ENCODE measurements at regions not wholly inside any gene's neighbourhood (a gene's known extent, or its start where the extent isn't known, plus 50 kb on each side); places are given as distances from the start of the nearest gene placed in this dataset.

GRCh38 chr2:194100201-194100600 is 1556.8 kb upstream of the SLC39A10 start:
- TF ChIP-seq, protein P1, sequence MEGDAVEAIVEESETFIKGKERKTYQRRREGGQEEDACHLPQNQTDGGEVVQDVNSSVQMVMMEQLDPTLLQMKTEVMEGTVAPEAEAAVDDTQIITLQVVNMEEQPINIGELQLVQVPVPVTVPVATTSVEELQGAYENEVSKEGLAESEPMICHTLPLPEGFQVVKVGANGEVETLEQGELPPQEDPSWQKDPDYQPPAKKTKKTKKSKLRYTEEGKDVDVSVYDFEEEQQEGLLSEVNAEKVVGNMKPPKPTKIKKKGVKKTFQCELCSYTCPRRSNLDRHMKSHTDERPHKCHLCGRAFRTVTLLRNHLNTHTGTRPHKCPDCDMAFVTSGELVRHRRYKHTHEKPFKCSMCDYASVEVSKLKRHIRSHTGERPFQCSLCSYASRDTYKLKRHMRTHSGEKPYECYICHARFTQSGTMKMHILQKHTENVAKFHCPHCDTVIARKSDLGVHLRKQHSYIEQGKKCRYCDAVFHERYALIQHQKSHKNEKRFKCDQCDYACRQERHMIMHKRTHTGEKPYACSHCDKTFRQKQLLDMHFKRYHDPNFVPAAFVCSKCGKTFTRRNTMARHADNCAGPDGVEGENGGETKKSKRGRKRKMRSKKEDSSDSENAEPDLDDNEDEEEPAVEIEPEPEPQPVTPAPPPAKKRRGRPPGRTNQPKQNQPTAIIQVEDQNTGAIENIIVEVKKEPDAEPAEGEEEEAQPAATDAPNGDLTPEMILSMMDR (IDR thresholded peaks at IDR 0.05; ENCODE audit: extremely low read depth, missing control alignments), result no peak
- no peak for DNase-seq (ENCODE audit: low spot score)

DNA sequence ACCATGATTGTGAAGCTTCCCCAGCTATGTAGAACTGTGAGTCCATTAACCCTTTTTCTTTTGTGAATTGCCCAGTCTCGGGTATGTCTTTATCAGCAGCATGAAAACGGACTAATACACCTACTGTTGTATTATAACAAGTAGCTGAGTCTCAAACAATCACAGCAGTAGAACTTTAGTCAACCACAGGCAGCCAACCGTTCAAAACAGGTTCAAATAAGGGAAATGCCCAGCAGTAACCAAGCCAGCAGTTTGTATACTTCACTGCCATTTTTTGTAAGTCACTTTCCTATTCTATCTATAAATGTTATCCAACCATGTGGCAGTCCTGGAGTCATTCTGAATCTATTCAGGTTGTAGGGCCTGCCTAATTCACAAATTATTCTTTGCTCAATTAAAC is 1560.6 kb upstream of the SLC39A10 start:
- TF ChIP-seq, protein P1 (IDR thresholded peaks at IDR 0.05; ENCODE audit: extremely low read depth, missing control alignments), result no peak
- DNase-seq (ENCODE audit: low spot score), result no peak

DNA sequence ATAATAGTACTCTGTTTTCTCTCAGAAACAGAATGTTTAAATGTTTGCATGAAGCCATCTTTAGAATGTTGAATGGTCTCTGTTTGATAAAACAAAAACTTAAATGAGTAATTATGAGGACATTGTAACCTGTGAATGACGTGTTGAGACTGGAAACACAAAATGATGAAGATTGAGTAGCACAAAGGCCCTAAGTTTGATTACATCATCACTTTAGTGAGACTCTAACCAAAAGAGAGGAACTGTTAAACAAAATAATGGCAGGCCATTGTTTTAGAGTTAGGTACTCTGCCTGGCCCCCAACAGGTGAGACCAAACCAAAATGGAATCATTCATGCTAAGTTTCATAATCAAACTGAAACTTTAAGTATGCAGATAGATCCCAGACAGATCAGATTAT is 1561.7 kb upstream of the SLC39A10 start:
- no peak for DNase-seq (ENCODE audit: low spot score)
- TF ChIP-seq, protein P1 (IDR thresholded peaks at IDR 0.05; ENCODE audit: extremely low read depth, missing control alignments), result no peak

- DNase-seq (ENCODE audit: low spot score), result no peak
- TF ChIP-seq, protein P1 (IDR thresholded peaks at IDR 0.05; ENCODE audit: extremely low read depth, missing control alignments), result no peak
Observed at GRCh38 chr2:194090251-194090905, 1566.6 kb upstream of the SLC39A10 start.

DNA sequence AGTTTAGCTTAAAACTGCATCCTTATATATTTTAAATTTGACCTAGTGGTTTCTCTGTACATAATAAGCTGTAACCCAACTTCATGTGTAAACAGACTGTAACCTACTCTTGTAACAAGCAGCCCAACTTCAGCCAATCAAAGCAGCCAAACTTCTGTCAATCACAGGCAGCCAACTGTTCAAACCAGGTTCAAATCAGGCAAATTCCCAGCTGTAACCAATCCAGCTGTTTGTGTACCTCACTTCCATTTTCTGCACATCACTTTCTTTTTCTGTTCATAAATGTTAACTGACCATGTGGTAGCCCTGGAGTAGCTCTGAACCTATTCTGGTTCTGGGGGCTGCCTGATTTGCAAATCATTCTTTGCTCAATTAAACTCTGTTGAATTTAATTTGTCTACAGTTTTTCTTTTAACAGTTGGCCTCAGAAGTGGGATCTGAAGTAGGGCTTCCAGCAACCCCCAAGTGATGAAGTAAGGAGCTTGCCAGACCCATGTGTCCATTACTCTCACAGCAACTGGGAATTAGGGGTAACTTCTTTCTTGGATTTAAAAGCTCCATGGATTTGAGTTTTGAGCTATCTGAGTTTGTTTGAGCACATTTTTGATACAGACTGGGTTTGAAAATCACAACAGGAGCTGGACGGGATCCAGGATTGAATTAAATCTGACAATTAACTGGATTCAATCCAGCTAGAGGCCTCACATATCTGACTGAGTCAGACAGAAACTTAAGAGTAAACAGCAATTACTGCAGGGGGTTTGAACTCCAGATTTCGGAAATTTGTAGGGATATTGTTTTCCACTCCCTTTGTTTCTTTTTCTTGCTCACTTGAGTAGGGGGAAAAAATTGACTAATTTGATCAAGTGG is 1569.7 kb upstream of the SLC39A10 start:
- TF ChIP-seq, protein P1 (IDR thresholded peaks at IDR 0.05; ENCODE audit: extremely low read depth, missing control alignments), result no peak
- DNase-seq (ENCODE audit: low spot score), result no peak

DNA sequence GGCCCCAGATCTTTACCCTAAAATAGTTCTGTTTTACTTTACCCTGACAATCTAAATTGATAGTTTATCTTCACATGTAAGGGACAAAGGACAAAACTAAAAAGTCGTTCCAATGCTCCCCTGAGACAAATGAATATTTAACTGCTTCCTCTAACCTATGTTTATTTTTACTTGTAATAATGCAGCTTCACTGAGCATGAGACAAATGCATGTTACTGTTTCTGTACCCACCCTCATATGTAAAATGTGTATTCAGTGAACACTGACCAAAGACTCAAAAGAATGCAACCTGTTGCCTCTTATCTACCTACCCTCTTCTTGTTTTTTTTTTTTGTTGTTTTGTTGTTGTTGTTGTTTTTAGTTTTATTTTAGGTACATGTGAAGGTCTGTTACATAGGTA is 1570.9 kb upstream of the SLC39A10 start:
- DNase-seq (ENCODE audit: low spot score), result no peak

GRCh38 chr2:194079989-194080388 is 1577.0 kb upstream of the SLC39A10 start:
- TF ChIP-seq, protein P1 (IDR thresholded peaks at IDR 0.05; ENCODE audit: extremely low read depth, missing control alignments), result no peak
- no peak for DNase-seq (ENCODE audit: low spot score)

More for the DNA sequence above, 1570.9 kb upstream of the SLC39A10 start:
- TF ChIP-seq, protein P1 (IDR thresholded peaks at IDR 0.05; ENCODE audit: extremely low read depth, missing control alignments), result no peak

Data from GM20000 (cell line).